CD14-positive monocyte (primary cell): ENCODE measurements at regions not wholly inside any gene's neighbourhood (a gene's known extent, or its start where the extent isn't known, plus 50 kb on each side); places are given as distances from the start of the nearest gene placed in this dataset.
A peak's percentile ranks its signal among the peaks of the same experiment; 100 is the strongest.

ENCODE experiments used
- DNase-seq, 3 donors: peaks; one replicate each; pipeline ENCODE4 v3.0.0-alpha.2; 2011 to 2022
- H2AFZ ChIP-seq: 2 replicates; pipeline ENCODE4 v1.6.0; 2012; ENCODE audit warnings: mild to moderate bottlenecking, low read depth, low read length, inconsistent platforms; ENCODE audit not compliant: insufficient read depth, poor library complexity, severe bottlenecking
- H3K27ac ChIP-seq, 2 donors: 1 replicate in 1 of 2; 2 replicates in 1 of 2; pipeline ENCODE4 v1.5.1; 2012 to 2013; ENCODE audit warnings: low read length in 2 of 2, control low read depth in 1 of 2, inconsistent platforms in 1 of 2, low read depth in 1 of 2, mild to moderate bottlenecking in 1 of 2
- H3K27me3 ChIP-seq, 2 donors: one replicate each; pipeline versions ENCODE4 v1.6.0 to v1.6.1; 2011 to 2013; ENCODE audit warnings: low read length in 2 of 2; ENCODE audit not compliant: control insufficient read depth in 2 of 2, insufficient read depth in 2 of 2
- H3K36me3 ChIP-seq, 2 donors: replicated peaks in 1 of 2; 1 replicate in 1 of 2; 2 replicates in 1 of 2; pipeline versions ENCODE4 v1.5.1 to v1.6.1; 2012 to 2013; ENCODE audit warnings: low read length in 2 of 2, control low read depth in 1 of 2, inconsistent platforms in 1 of 2, mild to moderate bottlenecking in 1 of 2; ENCODE audit not compliant: insufficient read depth in 2 of 2, control insufficient read depth in 1 of 2
- H3K4me1 ChIP-seq, 2 donors: 1 replicate in 1 of 2; 2 replicates in 1 of 2; pipeline versions ENCODE4 v1.5.1 to v1.6.1; 2012 to 2013; ENCODE audit warnings: low read length in 2 of 2, control low read depth in 1 of 2, inconsistent platforms in 1 of 2, mild to moderate bottlenecking in 1 of 2, moderate library complexity in 1 of 2; ENCODE audit not compliant: insufficient read depth in 2 of 2, control insufficient read depth in 1 of 2
- H3K4me2 ChIP-seq: replicated peaks from 2 replicates; pipeline ENCODE3; 2012; ENCODE audit warnings: low read length, moderate library complexity, mild to moderate bottlenecking; ENCODE audit not compliant: poor library complexity, severe bottlenecking; ENCODE audit errors: extremely low read depth
- H3K4me3 ChIP-seq, 3 experiments: fragments of 200-600 bp in 1 of 3; sonication (generic) in 1 of 3; replicated peaks in 1 of 3; 1 replicate in 2 of 3; 2 replicates in 1 of 3; pipeline ENCODE4 v1.5.1; 2011 to 2013; ENCODE audit warnings: low read length in 3 of 3, mild to moderate bottlenecking in 3 of 3, control low read depth in 2 of 3, low read depth in 2 of 3, inconsistent platforms in 1 of 3, moderate library complexity in 1 of 3
- H3K79me2 ChIP-seq: 2 replicates; pipeline ENCODE4 v1.6.0; 2012; ENCODE audit warnings: mild to moderate bottlenecking, control low read depth, inconsistent platforms, low read length, moderate library complexity; ENCODE audit not compliant: insufficient read depth
- H3K9ac ChIP-seq: 2 replicates; pipeline ENCODE4 v1.6.0; 2017; ENCODE audit warnings: low read length, mild to moderate bottlenecking; ENCODE audit not compliant: insufficient read depth, poor library complexity, severe bottlenecking
- H3K9me3 ChIP-seq, 2 donors: replicated peaks in 1 of 2; 1 replicate in 1 of 2; 2 replicates in 1 of 2; pipeline versions ENCODE4 v1.5.1 to v1.6.1; 2012 to 2013; ENCODE audit warnings: low read length in 2 of 2, control low read depth in 1 of 2; ENCODE audit not compliant: control insufficient read depth in 1 of 2, insufficient read depth in 1 of 2
- H4K20me1 ChIP-seq: 2 replicates; pipeline ENCODE4 v1.6.0; 2012; ENCODE audit warnings: mild to moderate bottlenecking, low read length, control low read depth, moderate library complexity; ENCODE audit not compliant: insufficient read depth
- H3K27ac Mint-ChIP-seq, 7 donors: one replicate each; pipeline ENCODE4 v1.8.0; 2020; ENCODE audit warnings: mild to moderate bottlenecking in 7 of 7, mixed read lengths in 7 of 7, moderate library complexity in 6 of 7, inconsistent platforms in 2 of 7
- H3K27me3 Mint-ChIP-seq, 3 donors: one replicate each; pipeline ENCODE4 v1.8.0; 2021 to 2022; ENCODE audit warnings: low read depth in 3 of 3, mild to moderate bottlenecking in 3 of 3, mixed read lengths in 3 of 3, moderate library complexity in 3 of 3, inconsistent platforms in 1 of 3
- H3K36me3 Mint-ChIP-seq, 2 donors: one replicate each; pipeline ENCODE4 v1.8.0; 2020; ENCODE audit warnings: mixed read lengths in 2 of 2, inconsistent platforms in 1 of 2, mild to moderate bottlenecking in 1 of 2
- H3K4me1 Mint-ChIP-seq: one replicate; pipeline ENCODE4 v1.8.0; 2020; ENCODE audit warnings: mild to moderate bottlenecking, mixed read lengths
- H3K4me3 Mint-ChIP-seq, 2 donors: one replicate each; pipeline ENCODE4 v1.8.0; 2020; ENCODE audit warnings: mild to moderate bottlenecking in 2 of 2, mixed read lengths in 2 of 2, moderate library complexity in 1 of 2
- H3K9me3 Mint-ChIP-seq, 7 donors: one replicate each; pipeline ENCODE4 v1.8.0; 2020 to 2022; ENCODE audit warnings: mixed read lengths in 7 of 7, mild to moderate bottlenecking in 6 of 7, moderate library complexity in 6 of 7, inconsistent platforms in 2 of 7
- WGBS: methylation state at CpG from one replicate; pipeline ENCODE4 v1.1.5; 2013; ENCODE audit warnings: missing lambda C conversion rate; ENCODE audit not compliant: insufficient coverage; 5-methylcytosine and 5-hydroxymethylcytosine counted together
- intact Hi-C, 2 donors: fragments of 100-400 bp; cut with micrococcal nuclease; formaldehyde crosslinking; loops; one replicate each; pipeline versions ENCODE4 v1.15.0 to v1.15.1; 2023
- TF ChIP-seq, protein P1 (sequence below): fragments of 200-600 bp; IDR thresholded peaks from one replicate; pipeline ENCODE4 v1.8.0; 2022; ENCODE audit warnings: antibody characterized with exemption, mild to moderate bottlenecking

DNA sequence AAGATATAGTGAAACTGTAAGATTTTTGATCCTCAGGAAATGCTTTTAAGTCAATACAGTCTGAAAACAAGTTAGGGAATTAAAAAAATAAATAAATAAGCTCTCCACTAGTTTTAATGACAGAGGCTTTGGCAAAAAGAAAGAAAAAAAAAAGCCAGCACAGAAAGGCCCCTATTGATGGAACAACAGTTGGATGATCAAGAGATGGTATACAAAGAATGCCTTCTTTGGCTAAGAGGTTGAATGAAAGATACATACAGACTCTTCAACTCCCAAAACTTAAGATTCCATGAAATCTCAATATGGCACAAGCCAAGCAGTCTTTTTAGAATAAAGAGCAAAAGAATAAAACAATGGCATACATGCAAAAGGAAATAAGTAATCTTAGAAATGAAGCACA is 64.0 kb upstream of the GALNT5 start:
- Mint-ChIP-seq H3K9me3 (no peaks in the 10 kb centered on the region), H3K4me3 (no peak overlapping the region), H3K4me1 (peaks cover 12% of the 10 kb centered on the region), H3K27me3 (peaks cover 1 to 3% (median 2%) of the 10 kb centered on the region in 3 donors), H3K36me3 (no peaks in the 10 kb centered on the region), H3K27ac (no peak overlapping the region)
- no peaks in the 10 kb centered on the region for H4K20me1 ChIP-seq
- intact Hi-C loops, result loop anchor here in 1 of 2 donors (10.0 kb wide), 1 partner anchor 1819 kb away; no protein-coding TSS in a partner anchor
- peak overlapping the region; percentile 36 for H2AFZ ChIP-seq
- H3K36me3 ChIP-seq, result no peaks in the 10 kb centered on the region
- TF ChIP-seq, protein P1, sequence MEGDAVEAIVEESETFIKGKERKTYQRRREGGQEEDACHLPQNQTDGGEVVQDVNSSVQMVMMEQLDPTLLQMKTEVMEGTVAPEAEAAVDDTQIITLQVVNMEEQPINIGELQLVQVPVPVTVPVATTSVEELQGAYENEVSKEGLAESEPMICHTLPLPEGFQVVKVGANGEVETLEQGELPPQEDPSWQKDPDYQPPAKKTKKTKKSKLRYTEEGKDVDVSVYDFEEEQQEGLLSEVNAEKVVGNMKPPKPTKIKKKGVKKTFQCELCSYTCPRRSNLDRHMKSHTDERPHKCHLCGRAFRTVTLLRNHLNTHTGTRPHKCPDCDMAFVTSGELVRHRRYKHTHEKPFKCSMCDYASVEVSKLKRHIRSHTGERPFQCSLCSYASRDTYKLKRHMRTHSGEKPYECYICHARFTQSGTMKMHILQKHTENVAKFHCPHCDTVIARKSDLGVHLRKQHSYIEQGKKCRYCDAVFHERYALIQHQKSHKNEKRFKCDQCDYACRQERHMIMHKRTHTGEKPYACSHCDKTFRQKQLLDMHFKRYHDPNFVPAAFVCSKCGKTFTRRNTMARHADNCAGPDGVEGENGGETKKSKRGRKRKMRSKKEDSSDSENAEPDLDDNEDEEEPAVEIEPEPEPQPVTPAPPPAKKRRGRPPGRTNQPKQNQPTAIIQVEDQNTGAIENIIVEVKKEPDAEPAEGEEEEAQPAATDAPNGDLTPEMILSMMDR, result no peak
- no peaks in the 10 kb centered on the region for H3K79me2 ChIP-seq
- H3K27me3 ChIP-seq, result no peaks in the 10 kb centered on the region
- H3K9ac ChIP-seq, result no peak overlapping the region
- H3K4me1 ChIP-seq, result no peaks in the 10 kb centered on the region
- H3K4me3 ChIP-seq, result no peak overlapping the region
- no peak for DNase-seq
- no peak overlapping the region for H3K27ac ChIP-seq
- H3K4me2 ChIP-seq, result no peak overlapping the region
- H3K9me3 ChIP-seq, result no peaks in the 10 kb centered on the region

DNA sequence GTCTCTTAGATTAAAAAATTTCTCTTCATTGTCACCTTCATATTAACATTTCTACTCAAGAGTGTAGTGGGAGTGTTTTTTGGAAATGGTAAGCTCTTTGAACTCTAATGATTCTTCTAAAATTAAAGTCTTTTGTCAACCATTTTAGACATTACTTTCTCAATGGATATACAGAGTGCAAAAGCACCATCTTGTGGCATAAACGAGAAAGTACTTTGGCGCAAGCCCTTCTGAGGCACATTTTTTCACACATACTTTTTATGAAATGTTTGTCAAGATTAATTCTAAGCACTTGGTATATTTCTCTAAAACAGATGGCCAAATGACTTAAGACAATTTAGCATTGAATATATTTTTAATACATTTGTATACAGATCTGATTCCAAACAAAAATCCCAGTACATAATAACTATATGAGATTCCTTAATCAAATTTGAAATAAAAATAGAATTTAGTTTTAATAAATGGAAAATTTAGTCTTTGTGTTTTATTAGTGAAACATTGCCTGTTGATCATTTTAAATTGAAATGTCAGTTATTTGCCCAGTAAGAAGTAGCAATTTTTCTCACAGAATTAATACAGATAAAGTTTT is 63.3 kb upstream of the GALNT5 start:
- Histone ChIP-seq H3K27ac (no peak overlapping the region), H3K4me2 (no peak overlapping the region), H3K79me2 (no peaks in the 10 kb centered on the region), H3K4me3 (no peak overlapping the region), H2AFZ (peak overlapping the region; percentile 20), H3K27me3 (no peaks in the 10 kb centered on the region), H3K9ac (no peak overlapping the region), H4K20me1 (no peaks in the 10 kb centered on the region), H3K4me1 (no peaks in the 10 kb centered on the region), H3K9me3 (no peaks in the 10 kb centered on the region), H3K36me3 (no peaks in the 10 kb centered on the region)
- WGBS, result no CpG with 5 or more reads among the region's 2 CpGs
- no peak overlapping the region for H3K4me3 Mint-ChIP-seq
- no peaks in the 10 kb centered on the region for H3K9me3 Mint-ChIP-seq
- H3K27ac Mint-ChIP-seq, result no peak overlapping the region
- TF ChIP-seq, protein P1, result peak; percentile 80
- H3K27me3 Mint-ChIP-seq, result peaks cover 1 to 3% (median 2%) of the 10 kb centered on the region in 3 donors
- no peaks in the 10 kb centered on the region for H3K36me3 Mint-ChIP-seq
- DNase-seq, result peak; percentile 33 to 50 (median 46)
- intact Hi-C loops, result loop anchor here in 1 of 2 donors (10.0 kb wide), 1 partner anchor 1819 kb away; no protein-coding TSS in a partner anchor
- peaks cover 12% of the 10 kb centered on the region for H3K4me1 Mint-ChIP-seq
